GM23248 (cell line): ENCODE measurements at regions not wholly inside any gene's neighbourhood (a gene's known extent, or its start where the extent isn't known, plus 50 kb on each side); places are given as distances from the start of the nearest gene placed in this dataset.
A peak's percentile ranks its signal among the peaks of the same experiment; 100 is the strongest.

Experiments
- DNase-seq: peaks from one replicate; pipeline ENCODE4 v3.0.0-alpha.2; 2015
- H2AFZ ChIP-seq: fragments of 200-600 bp; sonication (generic); 2 replicates; pipeline ENCODE4 v1.6.1; 2016; ENCODE audit warnings: antibody characterized with exemption
- H3F3A ChIP-seq: fragments of 200-600 bp; sonication (generic); 2 replicates; pipeline ENCODE4 v1.6.1; 2016; ENCODE audit warnings: mild to moderate bottlenecking, antibody characterized with exemption, mixed run types; ENCODE audit not compliant: insufficient read depth
- H3K27ac ChIP-seq: fragments of 200-600 bp; sonication (generic); 2 replicates; pipeline ENCODE4 v1.5.1; 2016; ENCODE audit warnings: mild to moderate bottlenecking
- H3K27me3 ChIP-seq: fragments of 200-600 bp; sonication (generic); replicated peaks from 2 replicates; pipeline ENCODE4 v1.6.1; 2016; ENCODE audit warnings: mild to moderate bottlenecking; ENCODE audit not compliant: insufficient read depth
- H3K36me3 ChIP-seq: fragments of 200-600 bp; sonication (generic); 2 replicates; pipeline ENCODE4 v1.6.1; 2016; ENCODE audit warnings: low read depth, mild to moderate bottlenecking
- H3K4me1 ChIP-seq: fragments of 200-600 bp; sonication (generic); 2 replicates; pipeline ENCODE4 v1.6.1; 2016; ENCODE audit warnings: mild to moderate bottlenecking; ENCODE audit not compliant: insufficient read depth
- H3K4me2 ChIP-seq: fragments of 200-600 bp; sonication (generic); one replicate; pipeline ENCODE4 v1.6.1; 2016; ENCODE audit warnings: mild to moderate bottlenecking; ENCODE audit not compliant: unreplicated experiment
- H3K4me3 ChIP-seq: fragments of 200-600 bp; sonication (generic); 2 replicates; pipeline ENCODE4 v1.5.1; 2016; ENCODE audit warnings: mild to moderate bottlenecking
- H3K79me2 ChIP-seq: fragments of 200-600 bp; sonication (generic); 2 replicates; pipeline ENCODE4 v1.6.1; 2016; ENCODE audit warnings: mild to moderate bottlenecking; ENCODE audit not compliant: insufficient read depth
- H3K9ac ChIP-seq: fragments of 200-600 bp; sonication (generic); 2 replicates; pipeline ENCODE4 v1.6.1; 2016; ENCODE audit warnings: mild to moderate bottlenecking
- H3K9me2 ChIP-seq: fragments of 200-600 bp; sonication (generic); 2 replicates; pipeline ENCODE4 v1.6.1; 2016; ENCODE audit warnings: mixed run types, mild to moderate bottlenecking, moderate library complexity; ENCODE audit not compliant: insufficient read depth
- H3K9me3 ChIP-seq: fragments of 200-600 bp; sonication (generic); one replicate; pipeline ENCODE4 v1.6.1; 2017; ENCODE audit warnings: low read depth
- H4K20me1 ChIP-seq: fragments of 200-600 bp; sonication (generic); 2 replicates; pipeline ENCODE4 v1.6.0; 2016; ENCODE audit not compliant: insufficient read depth
- EZH2 ChIP-seq: fragments of 200-600 bp; sonication (generic); IDR thresholded peaks from 2 replicates; pipeline ENCODE4 v1.6.1; 2018; ENCODE audit warnings: antibody characterized with exemption, mild to moderate bottlenecking; ENCODE audit not compliant: insufficient read depth, poor library complexity, severe bottlenecking
- EZH2phosphoT487 ChIP-seq: fragments of 200-600 bp; sonication (generic); IDR thresholded peaks from 2 replicates; pipeline ENCODE4 v1.6.1; 2018; ENCODE audit warnings: antibody characterized with exemption, moderate library complexity, mild to moderate bottlenecking, low read depth; ENCODE audit not compliant: insufficient read depth
- WGBS, 2 experiments: methylation state at CpG; one replicate each; pipeline ENCODE4 v1.1.6; 2015 to 2017; ENCODE audit warnings: low lambda C conversion rate in 2 of 2, low coverage in 1 of 2; ENCODE audit errors: missing lambda C conversion rate in 2 of 2; 5-methylcytosine and 5-hydroxymethylcytosine counted together
- in situ Hi-C: fragments of 300-500 bp; cut with MboI; formaldehyde crosslinking; loops from 2 replicates; pipeline ENCODE4 v1.15.0; 2020

DNA sequence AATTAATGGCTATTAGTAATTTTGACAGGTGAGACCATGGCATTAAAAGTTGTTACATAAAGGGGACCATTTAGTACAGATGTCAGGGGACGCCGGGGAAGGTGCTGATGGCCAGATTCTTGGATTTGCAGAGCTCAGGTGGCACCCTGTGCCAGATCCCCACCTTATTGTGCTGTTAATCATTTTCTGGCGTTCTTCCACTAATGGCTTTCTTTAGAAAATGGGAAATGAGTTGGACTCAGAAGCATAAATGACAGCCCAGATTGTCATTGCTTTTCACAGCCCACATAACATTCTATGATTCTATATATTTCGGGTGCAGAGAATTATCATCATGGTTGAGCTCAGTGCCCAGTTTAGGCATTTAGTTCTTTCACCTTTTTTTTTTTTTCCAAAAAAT is 257.2 kb upstream of the TCF4 start:
- in situ Hi-C loops = no loop called here
- Histone ChIP-seq H3K4me3 (no peak overlapping the region), H3K9me3 (peaks cover 5% of the 10 kb centered on the region), H3K79me2 (no peaks in the 10 kb centered on the region), H3K9me2 (no peaks in the 10 kb centered on the region), H4K20me1 (no peaks in the 10 kb centered on the region), H2AFZ (no peak overlapping the region), H3K4me2 (no peak overlapping the region), H3K27ac (no peak overlapping the region), H3F3A (0 out of 2 replicates have a peak, but pooled peaks cover 6% of the 10 kb centered on the region), H3K27me3 (no peaks in the 10 kb centered on the region), H3K4me1 (no peaks in the 10 kb centered on the region), H3K9ac (no peak overlapping the region), H3K36me3 (no peaks in the 10 kb centered on the region)
- 87 to 96% methylated on average over 4 of the region's 4 CpGs for WGBS, 2 experiments
- TF ChIP-seq EZH2 = no peak
- no peak for TF ChIP-seq EZH2phosphoT487
- DNase-seq = no peak

- Histone ChIP-seq H3K4me1 (peaks cover 6% of the 10 kb centered on the region), H2AFZ (no peak overlapping the region), H3K4me2 (no peak overlapping the region), H3K27ac (no peak overlapping the region), H3K79me2 (no peaks in the 10 kb centered on the region), H3K9me2 (no peaks in the 10 kb centered on the region), H4K20me1 (no peaks in the 10 kb centered on the region), H3K4me3 (no peak overlapping the region), H3K36me3 (no peaks in the 10 kb centered on the region), H3K9ac (no peak overlapping the region), H3K9me3 (peaks cover 5% of the 10 kb centered on the region), H3F3A (peaks cover 12% of the 10 kb centered on the region; the same call in 1 of the 2 replicates), H3K27me3 (no peaks in the 10 kb centered on the region)
- 82 to 87% methylated on average over 4 of the region's 4 CpGs for WGBS, 2 experiments
- DNase-seq = no peak
- in situ Hi-C loops = no loop called here
- TF ChIP-seq EZH2 (no peak), EZH2phosphoT487 (no peak)
Measured at GRCh38 chr18:55844382-55844781, 256.4 kb upstream of the TCF4 start.

DNA sequence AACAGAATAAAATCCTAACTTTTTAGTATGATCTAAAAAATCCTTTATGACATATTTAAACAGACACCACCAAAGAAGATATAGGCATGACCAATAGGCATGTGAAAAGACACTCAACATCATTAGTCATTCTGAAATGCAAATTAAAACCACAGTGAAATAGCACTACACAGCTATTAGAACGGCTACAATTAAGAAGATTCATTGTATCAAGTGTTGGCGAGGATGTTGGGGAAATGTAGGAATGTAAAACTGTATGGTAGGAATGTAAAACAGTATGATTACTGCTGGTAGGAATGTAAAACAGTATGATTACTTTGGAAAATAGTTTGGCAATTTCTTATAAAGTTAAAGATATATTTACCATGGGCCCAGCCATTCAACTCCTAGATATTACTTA is 253.3 kb upstream of the TCF4 start:
- Histone ChIP-seq H3K79me2 (no peaks in the 10 kb centered on the region), H3K9me2 (no peaks in the 10 kb centered on the region), H3K27me3 (no peaks in the 10 kb centered on the region), H3K9me3 (peaks cover 5% of the 10 kb centered on the region), H3K4me1 (peaks cover 16% of the 10 kb centered on the region), H3F3A (peaks cover 30% of the 10 kb centered on the region), H4K20me1 (no peaks in the 10 kb centered on the region), H3K4me3 (no peak overlapping the region), H3K36me3 (no peaks in the 10 kb centered on the region), H3K27ac (no peak overlapping the region), H3K4me2 (no peak overlapping the region), H3K9ac (no peak overlapping the region), H2AFZ (no peak overlapping the region)
- peak; percentile 40 for DNase-seq
- TF ChIP-seq EZH2phosphoT487 (no peak), EZH2 (no peak)
- WGBS, 2 experiments = 27 to 32% methylated on average over 2 of the region's 2 CpGs
- in situ Hi-C loops = no loop called here

DNA sequence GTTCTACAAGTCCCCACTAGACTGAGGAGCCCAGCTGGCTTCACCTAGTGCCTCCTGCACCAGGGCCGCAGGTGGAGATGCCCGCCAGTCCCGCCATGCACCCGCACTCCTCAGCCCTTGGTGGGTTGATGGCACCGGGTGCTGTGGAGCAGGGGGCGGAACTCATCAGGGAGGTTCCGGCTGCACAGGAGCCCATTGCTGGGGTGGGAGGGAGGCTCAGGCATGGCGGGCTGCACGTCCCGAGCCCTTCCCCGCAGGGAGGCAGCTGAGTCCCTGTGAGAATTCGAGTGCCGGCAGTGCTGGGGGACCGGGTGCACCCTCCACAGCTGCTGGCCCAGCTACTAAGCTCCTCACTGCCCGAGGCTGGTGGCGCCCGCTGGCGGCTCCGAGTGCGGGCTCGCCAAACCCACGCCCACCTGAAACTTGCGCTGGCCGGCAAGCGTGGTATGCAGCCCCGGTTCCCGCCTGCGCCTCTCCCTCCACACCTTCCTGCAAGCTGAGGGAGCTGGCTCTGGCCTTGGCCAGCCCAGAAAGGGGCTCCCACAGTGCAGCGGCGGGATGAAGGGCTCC is 252.7 kb upstream of the TCF4 start:
- no peak overlapping the region for H3K4me3 ChIP-seq
- H3K4me2 ChIP-seq = no peak overlapping the region
- 96 to 97% methylated on average over 28 to 29 of the region's 30 CpGs for WGBS, 2 experiments
- in situ Hi-C loops = no loop called here
- H3K4me1 ChIP-seq = peaks cover 16% of the 10 kb centered on the region
- H3K27me3 ChIP-seq = no peaks in the 10 kb centered on the region
- no peaks in the 10 kb centered on the region for H3K36me3 ChIP-seq
- H2AFZ ChIP-seq = no peak overlapping the region
- H3K79me2 ChIP-seq = no peaks in the 10 kb centered on the region
- no peak overlapping the region for H3K9ac ChIP-seq
- peaks cover 30% of the 10 kb centered on the region for H3F3A ChIP-seq
- no peaks in the 10 kb centered on the region for H3K9me2 ChIP-seq
- H4K20me1 ChIP-seq = no peaks in the 10 kb centered on the region
- peaks cover 5% of the 10 kb centered on the region for H3K9me3 ChIP-seq
- TF ChIP-seq EZH2phosphoT487 = no peak
- no peak for TF ChIP-seq EZH2
- DNase-seq = no peak
- no peak overlapping the region for H3K27ac ChIP-seq

GRCh38 chr18:55839343-55839742 is 251.4 kb upstream of the TCF4 start:
- Histone ChIP-seq H4K20me1 (no peaks in the 10 kb centered on the region), H3K9me3 (peaks cover 5% of the 10 kb centered on the region), H3K9me2 (no peaks in the 10 kb centered on the region), H3K4me1 (peaks cover 16% of the 10 kb centered on the region), H3K9ac (peak overlapping the region; percentile 35; the same call in 1 of the 2 replicates), H3K27me3 (no peaks in the 10 kb centered on the region), H3F3A (peaks cover 30% of the 10 kb centered on the region), H2AFZ (no peak overlapping the region), H3K4me2 (peak overlapping the region; percentile 86), H3K36me3 (no peaks in the 10 kb centered on the region), H3K79me2 (no peaks in the 10 kb centered on the region), H3K4me3 (peak overlapping the region; percentile 38; the same call in 1 of the 2 replicates), H3K27ac (peak overlapping the region; percentile 72)
- TF ChIP-seq EZH2phosphoT487 = no peak
- no peak for TF ChIP-seq EZH2
- in situ Hi-C loops = no loop called here
- peak; percentile 83 for DNase-seq
